ENCODE measurements at regions not wholly inside any gene's neighbourhood (a gene's known extent, or its start where the extent isn't known, plus 50 kb on each side); places are given as distances from the start of the nearest gene placed in this dataset.
"Not testable (repeated sequence)": the region's sequence is repeated elsewhere in the genome, so short reads cannot be mapped to it uniquely, and the experiment has no call there.

- Histone ChIP-seq H3K4me3 (ENCODE audit: low read length) (no peak overlapping the region), H3K27me3 (ENCODE audit: control insufficient read depth, insufficient read depth, low read length) (no peaks in the 10 kb centered on the region), H3K9ac (ENCODE audit: low read length) (no peak overlapping the region), H3K4me1 (ENCODE audit: control insufficient read depth, insufficient read depth, low read length) (no peaks in the 10 kb centered on the region), H3K27ac (ENCODE audit: low read depth, low read length) (no peak overlapping the region), H3K36me3 (ENCODE audit: control insufficient read depth, insufficient read depth, low read length) (no peaks in the 10 kb centered on the region)
These were observed 820.8 kb downstream of the MAT2B start for GRCh38 chr5:164326219-164326618.

- not testable (repeated sequence) for H3K27ac ChIP-seq (ENCODE audit: low read depth, low read length); H3K4me1 ChIP-seq (ENCODE audit: control insufficient read depth, insufficient read depth, low read length); H3K9ac ChIP-seq (ENCODE audit: low read length); H3K27me3 ChIP-seq (ENCODE audit: control insufficient read depth, insufficient read depth, low read length); H3K4me3 ChIP-seq (ENCODE audit: low read length); H3K36me3 ChIP-seq (ENCODE audit: control insufficient read depth, insufficient read depth, low read length)
These were observed 821.7 kb downstream of the MAT2B start for GRCh38 chr5:164327166-164327565.

- no peak overlapping the region for H3K9ac ChIP-seq (ENCODE audit: low read length)
- no peaks in the 10 kb centered on the region for H3K27me3 ChIP-seq (ENCODE audit: control insufficient read depth, insufficient read depth, low read length)
- no peaks in the 10 kb centered on the region for H3K4me1 ChIP-seq (ENCODE audit: control insufficient read depth, insufficient read depth, low read length)
- H3K36me3 ChIP-seq (ENCODE audit: control insufficient read depth, insufficient read depth, low read length) = no peaks in the 10 kb centered on the region
- H3K4me3 ChIP-seq (ENCODE audit: low read length) = no peak overlapping the region
- no peak overlapping the region for H3K27ac ChIP-seq (ENCODE audit: low read depth, low read length)
These were observed 827.2 kb downstream of the MAT2B start for GRCh38 chr5:164332349-164333196.

- Histone ChIP-seq H3K36me3 (ENCODE audit: control insufficient read depth, insufficient read depth, low read length) (no peaks in the 10 kb centered on the region), H3K27ac (ENCODE audit: low read depth, low read length) (no peak overlapping the region), H3K9ac (ENCODE audit: low read length) (no peak overlapping the region), H3K27me3 (ENCODE audit: control insufficient read depth, insufficient read depth, low read length) (no peaks in the 10 kb centered on the region), H3K4me3 (ENCODE audit: low read length) (no peak overlapping the region), H3K4me1 (ENCODE audit: control insufficient read depth, insufficient read depth, low read length) (no peaks in the 10 kb centered on the region)
These were observed 830.4 kb downstream of the MAT2B start for GRCh38 chr5:164335837-164336236.

- H3K4me1 ChIP-seq (ENCODE audit: control insufficient read depth, insufficient read depth, low read length) = no peaks in the 10 kb centered on the region
- H3K27me3 ChIP-seq (ENCODE audit: control insufficient read depth, insufficient read depth, low read length) = no peaks in the 10 kb centered on the region
- H3K9ac ChIP-seq (ENCODE audit: low read length) = no peak overlapping the region
- no peak overlapping the region for H3K4me3 ChIP-seq (ENCODE audit: low read length)
- no peak overlapping the region for H3K27ac ChIP-seq (ENCODE audit: low read depth, low read length)
- no peaks in the 10 kb centered on the region for H3K36me3 ChIP-seq (ENCODE audit: control insufficient read depth, insufficient read depth, low read length)
These were observed 830.9 kb downstream of the MAT2B start for GRCh38 chr5:164336276-164336675.

- Histone ChIP-seq H3K4me3 (ENCODE audit: low read length) (no peak overlapping the region), H3K9ac (ENCODE audit: low read length) (no peak overlapping the region), H3K27me3 (ENCODE audit: control insufficient read depth, insufficient read depth, low read length) (no peaks in the 10 kb centered on the region), H3K27ac (ENCODE audit: low read depth, low read length) (no peak overlapping the region), H3K36me3 (ENCODE audit: control insufficient read depth, insufficient read depth, low read length) (no peaks in the 10 kb centered on the region), H3K4me1 (ENCODE audit: control insufficient read depth, insufficient read depth, low read length) (no peaks in the 10 kb centered on the region)
These were observed 831.5 kb downstream of the MAT2B start for GRCh38 chr5:164336906-164337305.

- H3K4me3 ChIP-seq (ENCODE audit: low read length) = no peak overlapping the region
- no peaks in the 10 kb centered on the region for H3K36me3 ChIP-seq (ENCODE audit: control insufficient read depth, insufficient read depth, low read length)
- no peaks in the 10 kb centered on the region for H3K4me1 ChIP-seq (ENCODE audit: control insufficient read depth, insufficient read depth, low read length)
- no peaks in the 10 kb centered on the region for H3K27me3 ChIP-seq (ENCODE audit: control insufficient read depth, insufficient read depth, low read length)
- H3K9ac ChIP-seq (ENCODE audit: low read length) = no peak overlapping the region
- H3K27ac ChIP-seq (ENCODE audit: low read depth, low read length) = no peak overlapping the region
These were observed 835.7 kb downstream of the MAT2B start for GRCh38 chr5:164341056-164341619.

GRCh38 chr5:164345173-164345849, 839.9 kb downstream of the MAT2B start:
- no peaks in the 10 kb centered on the region for H3K4me1 ChIP-seq (ENCODE audit: control insufficient read depth, insufficient read depth, low read length)
- no peak overlapping the region for H3K4me3 ChIP-seq (ENCODE audit: low read length)
- H3K27me3 ChIP-seq (ENCODE audit: control insufficient read depth, insufficient read depth, low read length) = no peaks in the 10 kb centered on the region
- H3K9ac ChIP-seq (ENCODE audit: low read length) = no peak overlapping the region
- H3K27ac ChIP-seq (ENCODE audit: low read depth, low read length) = no peak overlapping the region
- no peaks in the 10 kb centered on the region for H3K36me3 ChIP-seq (ENCODE audit: control insufficient read depth, insufficient read depth, low read length)

GRCh38 chr5:164345853-164346252, 840.4 kb downstream of the MAT2B start:
- H3K4me1 ChIP-seq (ENCODE audit: control insufficient read depth, insufficient read depth, low read length) = no peaks in the 10 kb centered on the region
- H3K4me3 ChIP-seq (ENCODE audit: low read length) = no peak overlapping the region
- H3K36me3 ChIP-seq (ENCODE audit: control insufficient read depth, insufficient read depth, low read length) = no peaks in the 10 kb centered on the region
- no peaks in the 10 kb centered on the region for H3K27me3 ChIP-seq (ENCODE audit: control insufficient read depth, insufficient read depth, low read length)
- H3K9ac ChIP-seq (ENCODE audit: low read length) = no peak overlapping the region
- no peak overlapping the region for H3K27ac ChIP-seq (ENCODE audit: low read depth, low read length)

- no peaks in the 10 kb centered on the region for H3K4me1 ChIP-seq (ENCODE audit: control insufficient read depth, insufficient read depth, low read length)
- H3K36me3 ChIP-seq (ENCODE audit: control insufficient read depth, insufficient read depth, low read length) = no peaks in the 10 kb centered on the region
- no peaks in the 10 kb centered on the region for H3K27me3 ChIP-seq (ENCODE audit: control insufficient read depth, insufficient read depth, low read length)
- H3K9ac ChIP-seq (ENCODE audit: low read length) = no peak overlapping the region
- H3K27ac ChIP-seq (ENCODE audit: low read depth, low read length) = no peak overlapping the region
- no peak overlapping the region for H3K4me3 ChIP-seq (ENCODE audit: low read length)
These were observed 841.6 kb downstream of the MAT2B start for GRCh38 chr5:164346785-164347630.

GRCh38 chr5:164350236-164350635, 844.8 kb downstream of the MAT2B start:
- H3K27ac ChIP-seq (ENCODE audit: low read depth, low read length) = no peak overlapping the region
- H3K9ac ChIP-seq (ENCODE audit: low read length) = no peak overlapping the region
- no peaks in the 10 kb centered on the region for H3K27me3 ChIP-seq (ENCODE audit: control insufficient read depth, insufficient read depth, low read length)
- no peaks in the 10 kb centered on the region for H3K4me1 ChIP-seq (ENCODE audit: control insufficient read depth, insufficient read depth, low read length)
- H3K4me3 ChIP-seq (ENCODE audit: low read length) = no peak overlapping the region
- no peaks in the 10 kb centered on the region for H3K36me3 ChIP-seq (ENCODE audit: control insufficient read depth, insufficient read depth, low read length)

GRCh38 chr5:164351245-164351834, 845.9 kb downstream of the MAT2B start:
- Histone ChIP-seq H3K27me3 (ENCODE audit: control insufficient read depth, insufficient read depth, low read length) (no peaks in the 10 kb centered on the region), H3K9ac (ENCODE audit: low read length) (no peak overlapping the region), H3K4me3 (ENCODE audit: low read length) (no peak overlapping the region), H3K27ac (ENCODE audit: low read depth, low read length) (no peak overlapping the region), H3K4me1 (ENCODE audit: control insufficient read depth, insufficient read depth, low read length) (no peaks in the 10 kb centered on the region), H3K36me3 (ENCODE audit: control insufficient read depth, insufficient read depth, low read length) (no peaks in the 10 kb centered on the region)

All from rectal smooth muscle tissue (tissue), 1 donor.